Muscle of leg (tissue), 3 donors: ENCODE measurements at regions not wholly inside any gene's neighbourhood (a gene's known extent, or its start where the extent isn't known, plus 50 kb on each side); places are given as distances from the start of the nearest gene placed in this dataset.

ENCODE experiments used
- DNase-seq: peaks from one replicate; pipeline ENCODE4 v3.0.0; 2013
- H3K27ac ChIP-seq: one replicate; pipeline ENCODE4 v1.5.1; 2013; ENCODE audit warnings: mild to moderate bottlenecking, low read length, control low read depth
- H3K27me3 ChIP-seq: one replicate; pipeline ENCODE4 v1.6.1; 2013; ENCODE audit warnings: low read length; ENCODE audit not compliant: control insufficient read depth, insufficient read depth
- H3K36me3 ChIP-seq: one replicate; pipeline ENCODE4 v1.6.1; 2013; ENCODE audit warnings: low read length; ENCODE audit not compliant: control insufficient read depth, insufficient read depth
- H3K4me1 ChIP-seq: one replicate; pipeline ENCODE4 v1.6.1; 2013; ENCODE audit warnings: low read length; ENCODE audit not compliant: control insufficient read depth, insufficient read depth
- H3K4me3 ChIP-seq: one replicate; pipeline ENCODE4 v1.5.1; 2013; ENCODE audit warnings: low read length, control low read depth
- H3K9me3 ChIP-seq: replicated peaks from 2 replicates; pipeline ENCODE4 v1.6.1; 2013; ENCODE audit warnings: low read depth, low read length; ENCODE audit not compliant: control insufficient read depth
- WGBS: methylation state at CpG from one replicate; pipeline ENCODE4 v1.1.5; 2013; ENCODE audit warnings: missing lambda C conversion rate; ENCODE audit not compliant: insufficient coverage; 5-methylcytosine and 5-hydroxymethylcytosine counted together

DNA sequence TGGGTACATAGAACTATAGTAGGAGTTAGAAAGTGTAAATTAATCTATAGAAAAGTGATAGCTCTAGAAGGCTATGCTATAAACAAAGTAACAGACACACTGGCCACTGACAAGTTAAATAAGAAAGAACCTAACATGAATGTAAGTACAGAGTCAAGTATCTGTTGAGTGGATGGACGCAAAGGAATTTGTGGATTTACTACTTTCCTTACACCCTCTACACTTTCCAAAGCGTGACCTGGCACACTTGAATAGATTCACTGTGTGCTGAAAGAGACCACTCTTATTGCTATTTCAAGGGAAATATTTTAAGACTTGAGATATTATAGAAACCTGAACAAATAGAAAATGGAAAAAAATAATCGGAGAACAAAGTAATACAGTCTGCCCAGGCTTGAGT lies 142.8 kb upstream of the SAMSN1 start:
- WGBS, result 70% methylated on average over 1 of the region's 3 CpGs
- Histone ChIP-seq H3K27ac (no peak overlapping the region), H3K9me3 (no peaks in the 10 kb centered on the region), H3K27me3 (no peaks in the 10 kb centered on the region), H3K4me3 (no peak overlapping the region), H3K36me3 (no peaks in the 10 kb centered on the region), H3K4me1 (no peaks in the 10 kb centered on the region)
- no peak for DNase-seq

DNA sequence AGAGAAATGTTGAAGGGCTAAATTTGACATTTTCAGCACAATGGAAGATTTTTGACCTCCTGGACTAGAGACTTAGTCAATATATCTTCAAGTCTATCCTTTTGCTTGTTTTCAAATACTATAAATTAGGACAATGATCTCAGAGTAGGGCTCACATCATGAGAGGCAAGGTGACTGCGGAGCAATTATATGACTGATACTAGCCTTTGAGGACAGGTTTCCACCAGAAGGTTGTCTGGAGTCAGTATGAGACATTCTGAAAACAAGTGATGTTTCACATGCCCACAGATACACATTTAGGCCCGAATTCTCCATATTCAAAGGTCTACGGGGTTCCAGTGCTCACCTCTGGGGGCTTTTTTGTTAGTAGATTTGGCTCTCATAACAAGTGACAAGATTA lies 142.3 kb upstream of the SAMSN1 start:
- no peak overlapping the region for H3K27ac ChIP-seq
- H3K9me3 ChIP-seq, result no peaks in the 10 kb centered on the region
- H3K4me1 ChIP-seq, result no peaks in the 10 kb centered on the region
- no peaks in the 10 kb centered on the region for H3K27me3 ChIP-seq
- H3K36me3 ChIP-seq, result no peaks in the 10 kb centered on the region
- WGBS, result no CpG with 5 or more reads among the region's 3 CpGs
- no peak overlapping the region for H3K4me3 ChIP-seq
- no peak for DNase-seq

DNA sequence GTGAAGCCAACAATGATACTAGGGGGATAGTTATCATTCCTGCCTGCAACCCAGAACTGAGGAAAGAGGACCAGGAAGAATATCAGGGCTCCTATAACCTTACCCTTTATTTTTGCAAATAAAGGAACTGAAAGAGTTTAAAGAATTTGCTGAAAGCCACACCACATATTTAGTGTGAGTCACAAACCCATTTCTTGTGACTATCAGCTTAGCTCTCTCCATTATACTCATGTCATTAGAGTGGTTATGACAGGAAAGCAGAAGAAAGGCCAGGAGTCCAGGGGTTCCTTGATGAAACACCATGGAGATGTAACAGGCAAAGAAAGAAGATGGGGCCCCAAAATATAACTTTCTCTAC lies 141.1 kb upstream of the SAMSN1 start:
- no peak overlapping the region for H3K27ac ChIP-seq
- peak; percentile 35 for DNase-seq
- H3K27me3 ChIP-seq, result no peaks in the 10 kb centered on the region
- no peak overlapping the region for H3K4me3 ChIP-seq
- H3K36me3 ChIP-seq, result no peaks in the 10 kb centered on the region
- no peaks in the 10 kb centered on the region for H3K4me1 ChIP-seq
- no peaks in the 10 kb centered on the region for H3K9me3 ChIP-seq

DNA sequence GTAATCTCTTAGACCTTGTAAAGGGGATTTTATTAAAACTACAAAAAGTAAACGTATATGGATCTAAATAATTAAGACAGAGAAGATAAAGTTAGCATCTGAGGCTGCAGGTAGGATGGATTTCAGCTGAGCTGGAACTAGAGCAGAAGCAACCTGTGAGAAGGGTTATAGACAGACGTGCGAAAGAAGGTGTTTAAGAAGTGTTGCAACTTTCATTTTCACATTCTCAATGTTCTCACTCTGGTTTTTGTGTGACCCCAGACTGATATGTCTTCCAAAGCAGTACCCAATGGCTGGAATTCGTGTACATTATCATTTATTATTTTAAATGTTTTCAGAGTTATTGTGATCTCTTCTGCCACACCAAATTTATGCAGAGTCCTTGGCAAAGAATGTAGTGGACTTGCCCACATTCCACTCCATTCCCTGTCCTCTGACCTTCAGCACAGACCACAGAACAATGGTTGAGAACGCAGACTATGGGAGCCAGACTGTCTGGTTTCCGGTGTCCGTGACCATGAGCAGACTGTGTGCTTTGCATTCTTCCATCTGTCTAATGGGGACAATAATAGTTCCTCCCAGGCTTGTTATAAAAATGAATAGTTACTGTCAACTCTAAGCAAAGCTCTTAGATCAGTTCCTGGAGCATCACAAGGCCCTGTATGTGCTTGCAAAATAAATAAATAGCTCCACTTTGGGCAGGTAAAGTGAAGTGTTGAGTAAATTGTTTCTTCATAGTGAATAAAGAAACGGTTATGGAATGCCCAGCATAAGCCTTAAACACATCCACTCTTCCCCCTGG lies 140.6 kb upstream of the SAMSN1 start:
- Histone ChIP-seq H3K9me3 (no peaks in the 10 kb centered on the region), H3K27ac (no peak overlapping the region), H3K36me3 (no peaks in the 10 kb centered on the region), H3K27me3 (no peaks in the 10 kb centered on the region), H3K4me3 (no peak overlapping the region), H3K4me1 (no peaks in the 10 kb centered on the region)
- no peak for DNase-seq
- WGBS, result no CpG with 5 or more reads among the region's 8 CpGs

DNA sequence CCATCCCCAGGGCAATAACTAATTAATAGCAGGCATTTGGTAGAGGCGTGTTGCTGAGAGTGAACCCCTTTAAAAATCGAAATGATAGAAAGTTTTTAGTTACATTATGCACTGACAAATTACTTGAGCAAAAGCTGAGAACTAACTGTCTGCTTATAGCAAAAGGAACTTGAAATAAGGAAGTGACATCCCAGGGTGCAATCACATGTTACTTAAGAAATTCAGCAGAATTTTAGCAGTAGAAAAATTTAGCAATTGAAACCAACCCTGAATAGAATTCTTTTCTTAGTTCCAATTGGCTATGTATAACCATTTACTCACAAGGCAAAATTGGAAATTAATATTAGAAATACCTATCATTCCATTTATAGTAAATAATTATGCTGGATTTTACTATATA lies 139.5 kb upstream of the SAMSN1 start:
- DNase-seq, result peak; percentile 60
- Histone ChIP-seq H3K36me3 (no peaks in the 10 kb centered on the region), H3K4me3 (no peak overlapping the region), H3K27me3 (no peaks in the 10 kb centered on the region), H3K4me1 (no peaks in the 10 kb centered on the region), H3K27ac (no peak overlapping the region), H3K9me3 (no peaks in the 10 kb centered on the region)
- WGBS, result no CpG with 5 or more reads among the region's 2 CpGs

DNA sequence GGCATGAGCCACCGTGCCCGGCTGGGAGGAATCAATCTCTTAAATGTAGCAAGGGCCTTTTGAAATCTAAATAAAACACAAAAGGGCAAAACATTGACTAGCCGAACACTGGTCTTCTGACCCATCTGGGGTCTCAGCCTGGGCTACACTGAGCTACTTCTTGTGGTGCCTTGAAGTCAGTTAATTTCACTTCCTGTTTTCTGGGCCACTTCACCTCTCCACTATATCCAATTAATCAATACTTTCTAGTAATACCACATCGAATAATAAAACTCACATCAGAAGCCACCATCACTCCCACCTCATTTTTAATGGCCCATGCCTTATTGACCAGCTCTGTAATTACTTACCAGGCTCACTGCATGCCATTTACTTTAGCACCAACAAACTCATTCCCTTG lies 138.0 kb upstream of the SAMSN1 start:
- 90% methylated on average over 4 of the region's 4 CpGs for WGBS
- DNase-seq, result no peak
- Histone ChIP-seq H3K27me3 (no peaks in the 10 kb centered on the region), H3K4me1 (no peaks in the 10 kb centered on the region), H3K4me3 (no peak overlapping the region), H3K27ac (no peak overlapping the region), H3K36me3 (no peaks in the 10 kb centered on the region), H3K9me3 (no peaks in the 10 kb centered on the region)

DNA sequence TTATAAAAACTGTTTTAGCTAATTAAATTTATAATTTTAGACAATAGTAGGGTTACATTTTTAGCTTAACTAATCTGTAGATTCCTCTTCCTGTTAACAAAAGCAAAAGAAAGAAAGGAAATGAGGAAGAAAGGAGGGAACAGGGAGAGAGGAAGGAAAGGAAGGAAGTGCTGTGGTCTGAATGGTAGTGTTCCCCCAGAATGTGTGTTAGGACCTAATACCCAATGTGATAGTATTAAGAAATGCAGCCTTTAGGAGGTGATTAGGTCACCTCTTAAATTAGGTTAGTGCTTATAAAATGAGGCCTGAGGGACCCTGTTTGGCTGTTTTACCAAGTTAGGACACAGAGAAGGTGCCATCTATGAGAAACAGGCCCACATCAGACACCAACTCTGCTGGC lies 136.9 kb upstream of the SAMSN1 start:
- no peaks in the 10 kb centered on the region for H3K27me3 ChIP-seq
- H3K36me3 ChIP-seq, result no peaks in the 10 kb centered on the region
- H3K4me3 ChIP-seq, result no peak overlapping the region
- no peaks in the 10 kb centered on the region for H3K4me1 ChIP-seq
- DNase-seq, result no peak
- no peak overlapping the region for H3K27ac ChIP-seq
- no peaks in the 10 kb centered on the region for H3K9me3 ChIP-seq

DNA sequence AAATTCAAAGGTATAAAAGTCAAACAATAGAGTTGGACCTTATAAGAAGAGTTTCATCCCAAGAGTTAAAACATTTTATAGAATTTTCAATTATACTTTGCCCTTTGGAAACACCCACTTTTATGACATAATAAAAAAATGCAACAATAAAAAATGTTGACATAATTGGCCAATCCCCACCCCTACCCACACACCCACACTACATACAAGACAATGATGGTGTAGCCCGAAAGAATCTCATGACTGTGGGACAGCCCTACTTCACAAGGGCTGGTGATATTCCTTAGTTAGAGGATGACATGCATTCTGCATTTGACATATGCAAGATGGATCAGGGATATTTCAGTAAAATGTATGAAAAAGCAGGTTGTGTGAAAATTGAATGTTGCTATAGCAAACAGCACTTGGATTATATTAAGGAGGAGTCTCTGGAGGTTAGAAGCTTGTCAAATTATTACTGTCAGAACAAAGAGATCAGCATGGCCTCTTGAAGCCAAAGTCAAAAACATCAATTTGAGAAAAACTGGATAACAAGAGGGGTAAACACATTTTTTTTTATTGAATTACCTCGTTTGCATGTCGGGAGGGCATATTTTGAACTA lies 133.0 kb upstream of the SAMSN1 start:
- Histone ChIP-seq H3K4me1 (no peaks in the 10 kb centered on the region), H3K4me3 (no peak overlapping the region), H3K36me3 (no peaks in the 10 kb centered on the region), H3K9me3 (no peaks in the 10 kb centered on the region), H3K27me3 (no peaks in the 10 kb centered on the region), H3K27ac (no peak overlapping the region)
- no peak for DNase-seq
- 90% methylated on average over 2 of the region's 3 CpGs for WGBS

DNA sequence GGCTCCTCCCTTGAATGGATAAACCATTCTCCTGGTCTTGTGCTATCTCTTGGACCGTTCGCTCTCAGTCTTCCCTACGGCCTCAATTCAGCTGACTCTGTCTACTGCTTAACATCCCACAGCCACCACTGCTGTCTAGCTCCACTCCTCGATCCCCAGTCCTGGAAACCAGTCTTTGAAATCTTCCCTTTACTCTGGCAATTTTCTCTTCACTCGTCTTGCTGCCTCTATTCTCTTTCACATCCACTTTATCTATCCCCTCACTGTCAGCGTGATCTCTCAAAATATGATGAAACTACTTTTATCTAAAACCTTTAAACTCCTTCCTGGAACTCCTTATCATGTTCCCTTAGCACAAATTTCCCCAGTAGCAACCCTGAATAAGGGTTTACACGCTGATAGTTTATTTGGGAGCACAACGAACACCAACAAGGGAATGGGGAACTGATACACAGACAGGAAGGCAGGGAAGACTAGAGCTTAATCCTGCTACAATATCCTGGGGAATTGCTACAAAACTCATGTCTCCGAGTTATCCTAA lies 131.6 kb upstream of the SAMSN1 start:
- DNase-seq, result no peak
- Histone ChIP-seq H3K4me1 (no peaks in the 10 kb centered on the region), H3K9me3 (no peaks in the 10 kb centered on the region), H3K4me3 (no peak overlapping the region), H3K27ac (no peak overlapping the region), H3K27me3 (no peaks in the 10 kb centered on the region), H3K36me3 (no peaks in the 10 kb centered on the region)
- WGBS, result 86% methylated on average over 5 of the region's 9 CpGs

DNA sequence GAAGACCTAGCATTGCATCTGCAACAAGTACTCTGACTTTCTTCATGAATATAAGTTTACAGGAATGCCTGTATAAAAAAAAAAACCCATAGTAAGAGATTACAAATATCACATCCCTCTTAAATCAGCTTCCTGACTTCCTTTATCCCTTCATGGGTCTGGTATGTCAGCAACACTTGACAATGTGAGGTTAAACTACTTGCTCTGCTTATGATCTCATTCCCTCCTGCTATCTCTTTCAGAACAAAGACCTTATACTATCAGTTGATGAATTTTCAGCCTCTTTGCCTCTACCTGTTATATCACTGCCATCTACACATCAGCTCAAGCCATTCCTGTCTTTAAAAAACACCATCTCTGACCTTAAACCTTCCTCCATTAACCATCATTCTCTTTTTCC lies 130.9 kb upstream of the SAMSN1 start:
- Histone ChIP-seq H3K27me3 (no peaks in the 10 kb centered on the region), H3K27ac (no peak overlapping the region), H3K36me3 (no peaks in the 10 kb centered on the region), H3K4me1 (no peaks in the 10 kb centered on the region), H3K4me3 (no peak overlapping the region), H3K9me3 (no peaks in the 10 kb centered on the region)
- DNase-seq, result no peak
